DND-41 (cell line): ENCODE measurements at regions not wholly inside any gene's neighbourhood (a gene's known extent, or its start where the extent isn't known, plus 50 kb on each side); places are given as distances from the start of the nearest gene placed in this dataset.

Experiments used
- CTCF ChIP-seq: IDR thresholded peaks from 2 replicates; pipeline ENCODE4 v1.5.1; 2012; ENCODE audit warnings: borderline replicate concordance, low read length, moderate library complexity, mild to moderate bottlenecking; ENCODE audit not compliant: poor library complexity, severe bottlenecking; ENCODE audit errors: extremely low read depth
- EZH2 ChIP-seq: IDR thresholded peaks from 3 replicates; pipeline ENCODE4 v1.6.1; 2012; ENCODE audit warnings: borderline replicate concordance, low read depth, mild to moderate bottlenecking, moderate library complexity, low read length, inconsistent platforms; ENCODE audit not compliant: severe bottlenecking

DNA sequence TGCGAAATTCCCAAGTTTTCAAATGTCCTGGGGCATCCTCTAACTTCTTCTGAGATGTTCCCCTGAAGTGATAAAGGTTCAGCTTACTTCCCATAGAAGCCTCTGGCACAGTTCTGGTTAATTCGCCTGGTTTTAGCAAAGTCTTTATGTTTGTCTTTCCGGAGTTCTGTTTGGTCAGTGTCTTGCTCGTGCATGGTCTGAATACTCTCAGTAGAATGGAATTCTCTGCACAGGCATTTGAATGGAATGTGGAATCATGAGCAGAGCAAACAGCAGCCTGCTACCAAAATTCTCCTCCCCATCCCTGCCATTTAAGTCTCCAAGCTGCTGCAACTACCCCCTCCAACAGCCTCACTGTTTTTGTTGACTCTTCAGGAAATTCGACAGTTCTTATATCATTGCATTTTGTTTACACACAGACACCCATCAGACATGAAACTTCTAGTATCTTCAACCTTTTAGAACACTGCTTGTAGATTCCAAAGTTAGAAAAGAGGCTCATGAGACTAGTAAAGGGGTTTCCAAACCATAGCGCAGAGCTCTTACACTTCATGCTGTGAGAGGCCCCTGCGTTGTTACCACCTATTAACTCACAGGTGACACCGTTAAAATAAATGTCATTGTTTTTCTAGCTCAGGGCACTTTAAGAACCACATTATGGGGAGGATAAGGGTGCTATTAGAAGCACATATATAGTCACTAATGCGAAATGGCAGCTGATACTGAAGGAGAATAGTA, 129.7 kb downstream of the PLCE1 start:
- TF ChIP-seq CTCF (no peak), EZH2 (no peak)
